ENCODE measurements at regions not wholly inside any gene's neighbourhood (a gene's known extent, or its start where the extent isn't known, plus 50 kb on each side); places are given as distances from the start of the nearest gene placed in this dataset.
A peak's percentile ranks its signal among the peaks of the same experiment; 100 is the strongest.
"Not testable (repeated sequence)": the region's sequence is repeated elsewhere in the genome, so short reads cannot be mapped to it uniquely, and the experiment has no call there.

DNA sequence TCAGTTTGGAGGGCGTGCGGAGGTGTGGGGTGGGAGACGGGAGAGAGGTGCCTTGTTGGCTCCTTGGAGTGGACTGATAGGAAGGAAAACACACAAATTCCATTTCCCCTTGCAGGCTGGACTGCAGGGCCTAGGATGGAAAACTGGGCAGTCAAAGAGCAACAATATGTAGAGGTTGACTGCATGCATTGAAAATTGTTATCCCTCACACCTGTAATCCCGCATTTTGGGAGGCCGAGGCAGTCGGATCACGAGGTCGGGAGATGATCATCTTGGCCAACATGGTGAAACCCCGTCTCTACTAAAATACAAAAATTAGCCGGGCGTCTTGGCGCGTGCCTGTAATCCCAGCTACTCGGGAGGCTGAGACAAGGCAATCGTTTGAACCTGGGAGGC, 128.2 kb downstream of the PPIAL4G start:
- no peak for DNase-seq

DNA sequence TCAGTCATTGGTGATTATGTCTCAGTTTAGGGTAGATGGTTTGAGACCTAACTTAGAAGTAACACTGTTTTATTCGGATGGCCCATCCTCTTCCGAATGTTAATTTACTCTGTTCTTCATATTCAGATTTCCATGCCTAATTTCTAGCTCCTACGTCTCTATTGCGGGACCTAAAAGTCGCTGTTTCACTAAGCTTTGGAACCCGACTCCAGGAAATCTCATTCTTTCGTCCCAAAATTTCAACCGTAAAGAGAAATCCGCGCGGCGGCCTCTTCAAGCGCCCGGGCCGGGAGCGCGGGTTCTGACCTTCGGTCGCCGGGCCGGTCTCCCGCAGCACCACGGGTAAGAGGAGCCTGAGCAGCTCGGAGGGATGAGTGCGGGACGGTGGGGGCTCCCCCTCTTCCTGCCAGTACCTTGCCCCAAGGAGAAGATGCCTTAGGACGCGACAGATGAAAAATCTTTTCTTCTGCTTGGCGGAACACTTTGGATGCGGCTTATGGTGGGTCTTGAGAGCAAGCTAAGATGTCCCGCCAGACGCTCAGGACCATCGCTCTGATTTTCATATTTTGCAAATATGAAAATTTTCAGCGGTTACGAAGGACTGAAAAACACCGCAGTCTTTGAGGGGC, 128.7 kb downstream of the PPIAL4G start:
- DNase-seq = no peak

DNA sequence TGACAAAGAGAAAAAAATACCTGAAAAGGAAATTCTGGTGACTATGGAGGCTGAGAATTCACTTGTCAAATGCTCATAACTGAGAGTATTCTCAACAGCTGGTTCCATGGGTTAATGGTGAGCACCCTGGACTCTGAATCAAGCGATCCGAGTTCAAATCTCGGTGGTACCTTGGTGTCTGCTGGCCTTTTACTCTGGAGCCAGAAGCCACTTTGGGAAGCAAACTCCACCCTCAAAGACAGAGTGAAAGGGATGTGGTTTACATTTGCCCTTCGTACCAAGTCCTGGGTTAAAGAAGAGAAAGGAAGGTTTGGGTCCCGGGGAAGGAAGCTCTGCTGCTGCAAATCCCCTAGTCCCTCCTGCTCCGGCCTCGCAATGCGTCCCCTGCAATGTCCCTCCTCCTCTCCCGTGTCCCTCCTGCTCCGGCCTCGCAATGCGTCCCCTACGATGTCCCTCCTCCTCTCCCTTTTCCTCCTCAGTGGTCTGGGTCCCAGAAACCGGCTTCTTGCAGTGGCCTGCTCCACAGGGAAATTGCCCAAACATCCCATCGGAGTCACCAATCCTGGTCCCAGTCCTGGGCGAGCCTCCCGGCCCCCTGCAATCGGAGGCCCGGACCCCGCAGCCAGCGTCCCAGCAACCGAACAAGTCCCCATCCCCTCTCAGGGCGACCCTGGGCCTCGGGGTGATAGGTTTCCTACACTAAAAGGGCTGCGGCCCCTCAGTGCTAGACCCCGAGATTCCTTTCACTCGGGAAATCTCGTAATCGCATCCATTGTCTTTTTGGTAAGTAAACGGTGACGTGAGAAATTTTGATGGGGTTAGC, 129.4 kb downstream of the PPIAL4G start:
- no peak for DNase-seq

DNA sequence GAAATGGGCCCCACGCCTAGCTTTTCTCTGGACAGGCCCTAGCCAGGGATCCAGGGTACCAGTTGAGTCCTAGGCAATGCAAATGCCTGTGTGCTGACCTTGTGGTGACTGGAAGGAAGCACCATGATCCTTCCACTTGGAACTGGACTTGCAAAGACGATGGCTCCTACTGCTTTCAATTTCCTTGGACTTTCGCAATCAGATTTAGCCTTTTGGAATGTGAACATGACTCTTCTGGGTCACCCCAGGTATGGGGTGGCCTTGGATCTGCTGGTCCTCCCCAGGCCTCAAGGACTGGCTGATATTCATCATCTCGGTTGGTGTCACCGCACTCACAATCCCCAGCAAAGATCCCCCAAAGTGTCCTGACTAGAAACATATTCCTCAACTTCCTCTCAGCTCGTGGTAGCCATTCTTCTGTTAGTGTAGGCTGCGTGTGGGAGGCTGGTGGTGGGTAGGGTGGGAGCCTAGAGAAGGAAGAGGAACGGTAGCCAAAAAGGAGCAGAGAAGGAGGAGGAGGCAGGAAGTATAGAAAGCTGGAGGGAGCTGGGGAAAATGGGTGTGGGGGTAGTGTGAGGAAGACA, 130.5 kb downstream of the PPIAL4G start:
- DNase-seq = no peak

DNA sequence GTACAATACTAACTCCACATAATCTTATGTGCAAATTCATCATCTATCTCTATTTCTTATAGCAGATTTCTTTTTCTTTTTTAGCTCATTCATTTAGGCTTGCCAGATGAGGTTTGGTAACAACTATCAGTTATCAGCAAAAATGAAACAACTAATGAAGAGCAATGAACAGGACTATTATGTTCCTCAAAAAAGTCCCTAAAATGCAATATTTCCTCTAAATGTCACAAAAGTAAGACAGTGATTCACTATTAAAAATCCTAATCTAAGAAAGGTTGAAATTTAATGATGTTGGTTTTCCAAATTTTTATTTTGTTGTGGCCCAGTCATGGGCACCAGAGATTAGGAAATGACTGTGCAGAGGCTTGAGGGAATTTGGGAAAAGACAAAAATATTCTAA, 135.3 kb downstream of the PPIAL4G start:
- no peak for DNase-seq

DNA sequence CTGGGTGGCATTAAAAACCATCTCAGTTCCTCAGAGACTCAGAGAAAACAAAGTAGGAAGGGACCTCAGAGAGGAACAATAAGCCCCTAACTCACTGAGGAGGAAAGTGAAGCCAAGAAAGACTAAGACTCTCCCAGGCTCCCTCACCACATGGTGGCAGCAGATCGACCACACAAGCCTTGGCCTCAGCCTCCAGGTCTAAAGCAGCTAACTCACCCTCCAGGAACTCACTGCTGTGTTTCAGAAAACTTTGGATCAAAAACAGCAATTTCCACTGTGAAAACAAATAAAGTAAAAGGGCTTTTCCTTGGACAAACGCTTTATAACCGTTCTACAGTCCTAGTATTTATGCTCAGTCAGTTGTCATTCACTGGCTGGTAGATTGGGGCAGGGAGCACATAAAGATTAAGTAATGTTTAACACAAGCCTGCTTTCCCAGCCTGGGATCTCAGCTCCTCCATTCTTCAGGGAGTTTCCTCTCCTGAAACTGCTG, 137.4 kb downstream of the PPIAL4G start:
- DNase-seq = peak; percentile 31

DNA sequence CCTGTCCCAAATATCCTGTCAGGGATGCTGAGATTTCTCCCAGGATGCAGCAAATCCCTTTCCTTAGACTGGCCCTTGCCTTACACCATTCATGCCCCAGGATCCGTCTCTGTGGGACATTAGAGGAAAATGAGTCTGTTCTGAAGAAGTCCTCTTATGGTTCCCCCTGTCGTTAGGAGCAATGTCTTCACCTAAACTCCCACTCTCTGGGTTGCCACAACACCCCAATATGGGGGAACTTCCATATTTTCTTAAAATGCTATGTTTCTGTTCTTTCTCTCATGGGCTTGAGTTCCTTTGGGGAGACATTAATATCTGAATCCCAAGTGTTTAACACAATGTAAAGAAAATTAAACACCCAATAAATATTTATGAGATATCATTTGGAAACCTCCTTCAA, 138.5 kb downstream of the PPIAL4G start:
- not testable (repeated sequence) for DNase-seq

DNA sequence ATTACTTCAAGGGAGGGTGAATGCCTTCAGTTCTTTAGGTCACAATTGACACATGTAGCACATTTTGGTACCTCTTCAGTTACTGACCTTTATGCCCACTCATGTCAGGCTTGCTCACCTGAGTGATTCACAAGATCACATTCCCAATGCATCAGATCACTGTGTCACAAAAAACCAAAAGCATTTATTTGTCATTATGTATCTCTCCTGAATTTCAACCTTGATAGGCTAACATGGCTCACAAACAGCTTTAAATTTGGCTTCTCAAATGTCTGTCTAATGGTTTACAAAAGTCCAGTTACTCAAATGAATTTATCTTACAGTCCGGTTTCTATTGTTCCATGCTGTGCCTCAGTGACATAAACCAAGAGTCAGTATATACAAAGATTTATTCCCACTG, 141.4 kb downstream of the PPIAL4G start:
- DNase-seq = not testable (repeated sequence)

DNA sequence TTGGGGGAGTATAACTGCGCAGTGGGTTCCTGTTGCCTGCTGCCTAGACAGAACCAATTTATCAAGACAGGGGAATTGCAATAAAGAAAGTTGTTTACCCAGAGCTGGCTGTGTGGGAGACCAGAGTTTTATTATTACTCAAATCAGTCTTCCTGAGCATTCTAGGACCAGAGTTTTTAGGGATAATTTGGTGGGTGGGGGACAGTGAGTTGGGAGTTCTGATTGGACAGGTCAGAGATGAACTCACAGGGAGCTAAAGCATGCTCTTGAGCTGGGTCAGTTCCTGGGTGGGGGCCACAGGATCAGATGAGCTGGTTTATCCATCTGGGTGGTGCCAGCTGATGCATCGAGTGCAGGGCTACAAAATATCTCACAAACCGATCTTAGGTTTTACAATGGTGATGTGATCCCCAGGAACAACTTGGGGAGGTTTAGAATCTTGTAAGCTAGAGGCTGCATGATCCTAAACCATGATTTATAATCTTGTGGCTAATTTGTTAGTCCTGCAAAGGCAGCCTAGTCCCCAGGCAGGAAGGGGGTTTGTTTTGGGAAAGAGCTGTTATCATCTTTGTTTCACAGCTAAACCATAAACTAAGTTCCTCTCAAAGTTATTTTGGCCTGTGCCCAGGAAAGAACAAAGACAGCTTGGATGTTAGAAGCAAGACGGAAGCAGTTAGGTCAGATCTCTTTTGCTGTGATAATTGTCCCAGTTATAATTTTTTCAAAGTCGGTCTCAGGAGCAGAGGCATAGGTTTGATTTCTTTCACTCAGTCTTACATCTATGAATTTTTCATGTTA, 146.8 kb downstream of the PPIAL4G start:
- not testable (repeated sequence) for DNase-seq

DNA sequence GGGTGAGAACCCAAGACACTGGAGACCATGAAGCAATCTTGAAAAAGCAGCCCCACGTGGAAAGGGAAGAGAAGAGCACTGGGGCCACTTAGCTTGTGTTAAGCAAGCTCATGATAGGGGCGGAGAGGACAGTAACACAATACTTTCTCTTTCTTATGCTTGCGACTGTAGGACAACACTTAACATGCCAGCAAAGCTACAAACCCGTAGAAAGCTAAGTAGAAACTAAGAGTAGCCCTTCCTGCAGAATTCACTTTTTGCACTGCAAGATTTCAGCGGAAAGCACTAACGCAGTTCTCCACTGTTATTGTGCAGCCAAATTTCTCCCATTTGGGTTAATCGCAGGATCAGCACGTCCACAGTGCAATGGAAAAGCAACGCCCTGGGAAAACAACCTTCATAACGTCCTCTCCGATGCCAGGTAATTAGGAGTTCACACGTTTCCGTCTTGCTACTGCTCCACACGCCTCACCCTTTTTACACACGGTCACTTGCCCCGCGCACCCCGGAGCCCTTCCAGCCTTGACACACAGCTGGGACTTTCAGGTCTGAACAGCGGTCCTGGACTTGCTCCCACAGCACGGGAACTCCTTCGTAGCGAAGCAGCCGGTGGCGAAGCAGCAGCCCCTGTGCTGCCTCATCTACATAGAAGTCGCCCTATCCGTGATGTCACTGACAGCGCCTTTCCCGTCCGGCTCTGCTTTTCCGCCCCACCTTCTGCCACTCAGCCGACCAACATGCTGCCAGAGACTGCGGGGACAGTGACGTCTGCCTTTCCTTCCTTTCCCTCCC, 148.6 kb downstream of the PPIAL4G start:
- DNase-seq = peak; percentile 67

DNA sequence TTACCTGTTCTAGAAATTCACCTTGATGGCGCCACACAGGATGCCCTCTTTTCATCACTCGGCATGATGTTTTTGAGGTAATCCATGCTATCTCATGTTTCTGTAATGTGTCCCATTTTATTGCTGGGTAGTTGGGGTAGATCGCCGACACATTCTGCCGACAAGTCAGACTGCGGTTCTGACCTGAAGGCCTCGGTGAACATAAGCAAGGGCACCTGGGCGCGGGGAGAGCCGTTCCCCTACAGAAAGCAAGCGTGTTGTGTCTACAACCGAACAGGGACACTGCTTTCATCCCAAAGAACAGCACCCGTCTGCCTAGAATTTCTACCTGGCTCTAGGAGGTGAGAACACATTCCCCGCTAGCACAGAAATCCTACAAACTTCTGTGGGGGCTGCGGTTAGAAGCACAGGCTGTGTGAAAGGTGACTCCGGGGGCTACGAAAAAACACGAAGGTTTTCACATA, 149.2 kb downstream of the PPIAL4G start:
- no peak for DNase-seq

DNA sequence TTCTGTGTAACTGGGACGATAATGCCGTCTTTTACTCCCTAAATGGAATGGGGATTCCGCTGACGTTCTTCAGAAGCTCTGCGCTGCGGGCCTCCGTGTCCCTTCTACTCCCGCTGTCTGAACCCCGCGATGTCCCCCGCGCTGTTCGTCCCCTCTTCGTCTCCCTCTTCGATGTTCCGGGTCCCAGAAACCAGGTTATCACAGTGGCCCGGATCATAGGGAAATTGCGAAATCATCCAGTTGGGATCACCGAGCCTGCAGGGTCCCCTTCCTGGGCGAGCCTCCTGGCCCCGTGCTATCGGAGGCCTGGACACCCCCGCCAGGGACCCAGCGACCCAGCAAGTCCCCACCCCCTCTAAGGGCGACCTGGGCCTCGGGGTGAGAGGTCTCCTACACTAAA, 154.2 kb downstream of the PPIAL4G start:
- no peak for DNase-seq

DNA sequence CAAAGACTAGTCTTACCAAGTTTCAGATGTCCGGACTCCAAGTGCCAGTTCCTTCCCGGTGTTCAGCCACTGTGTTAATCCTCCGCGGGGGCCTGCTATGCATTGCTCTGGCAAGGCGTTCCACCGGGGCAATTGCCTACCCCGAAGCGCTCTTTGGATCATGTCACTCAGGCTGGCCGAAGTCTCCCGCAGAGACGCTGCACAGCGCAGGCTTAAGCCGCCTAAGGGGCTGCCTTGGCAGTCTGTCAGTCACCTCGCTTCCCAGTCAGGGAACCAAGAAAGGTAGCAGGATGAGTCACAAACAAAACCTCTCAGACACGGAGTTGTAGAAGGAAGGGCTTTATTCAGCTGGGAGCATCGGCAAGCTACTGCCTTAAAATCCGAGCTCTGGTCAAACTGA, 158.1 kb downstream of the PPIAL4G start:
- DNase-seq = not testable (repeated sequence)

DNA sequence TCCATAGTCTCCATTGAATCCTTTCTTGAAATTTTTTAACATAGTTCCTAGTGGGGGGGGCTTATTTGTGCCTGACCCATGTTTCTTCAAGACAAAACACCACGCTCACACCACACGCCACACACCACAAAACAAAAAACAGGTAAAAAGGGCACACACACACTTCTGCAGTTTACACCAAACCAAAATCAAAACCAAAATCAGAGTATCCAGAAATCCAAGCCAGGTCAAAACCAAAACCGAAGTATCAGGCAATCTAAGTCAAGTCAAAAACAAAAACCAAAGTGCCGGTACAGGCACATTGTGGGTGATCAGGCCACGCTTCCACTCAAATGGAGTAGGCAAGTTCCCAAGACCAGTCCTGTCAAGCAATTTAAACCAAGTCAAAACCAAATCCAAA, 158.6 kb downstream of the PPIAL4G start:
- DNase-seq = not testable (repeated sequence)

DNA sequence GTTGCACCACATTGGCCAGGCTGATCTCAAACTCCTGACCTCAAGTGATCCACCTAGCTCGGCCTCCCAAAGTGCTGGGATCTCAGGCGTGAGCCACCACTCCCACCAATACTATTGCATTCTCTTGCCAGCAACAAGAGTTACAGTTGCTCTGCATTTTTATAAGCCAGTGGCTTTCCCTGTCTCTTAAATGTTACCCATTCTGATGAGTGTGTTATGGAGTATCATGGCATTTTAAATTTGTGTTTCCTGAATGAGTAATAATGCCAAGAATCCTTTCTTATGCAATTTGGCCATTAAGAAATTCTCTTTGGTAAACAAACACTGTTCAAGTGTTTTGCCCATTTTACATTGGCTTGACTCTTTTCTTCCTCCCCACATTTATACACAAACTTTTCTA, 163.0 kb downstream of the PPIAL4G start:
- DNase-seq = not testable (repeated sequence)

DNA sequence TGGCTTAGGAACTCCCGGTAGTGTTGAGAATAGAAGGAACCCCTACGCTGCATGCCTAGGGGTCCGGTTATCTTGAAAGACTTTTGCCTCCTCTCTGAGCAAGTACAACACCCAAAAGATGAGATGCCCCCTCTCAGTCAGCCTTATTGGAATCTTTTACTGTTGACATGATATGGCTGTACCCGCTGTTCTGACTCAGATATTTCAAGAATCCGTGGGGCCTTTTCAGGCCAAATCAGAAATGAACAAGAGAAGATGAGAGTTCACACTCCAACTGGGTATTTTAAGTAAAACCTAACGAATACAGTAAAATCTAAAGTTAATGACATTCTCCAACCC, 164.2 kb downstream of the PPIAL4G start:
- no peak for DNase-seq

DNA sequence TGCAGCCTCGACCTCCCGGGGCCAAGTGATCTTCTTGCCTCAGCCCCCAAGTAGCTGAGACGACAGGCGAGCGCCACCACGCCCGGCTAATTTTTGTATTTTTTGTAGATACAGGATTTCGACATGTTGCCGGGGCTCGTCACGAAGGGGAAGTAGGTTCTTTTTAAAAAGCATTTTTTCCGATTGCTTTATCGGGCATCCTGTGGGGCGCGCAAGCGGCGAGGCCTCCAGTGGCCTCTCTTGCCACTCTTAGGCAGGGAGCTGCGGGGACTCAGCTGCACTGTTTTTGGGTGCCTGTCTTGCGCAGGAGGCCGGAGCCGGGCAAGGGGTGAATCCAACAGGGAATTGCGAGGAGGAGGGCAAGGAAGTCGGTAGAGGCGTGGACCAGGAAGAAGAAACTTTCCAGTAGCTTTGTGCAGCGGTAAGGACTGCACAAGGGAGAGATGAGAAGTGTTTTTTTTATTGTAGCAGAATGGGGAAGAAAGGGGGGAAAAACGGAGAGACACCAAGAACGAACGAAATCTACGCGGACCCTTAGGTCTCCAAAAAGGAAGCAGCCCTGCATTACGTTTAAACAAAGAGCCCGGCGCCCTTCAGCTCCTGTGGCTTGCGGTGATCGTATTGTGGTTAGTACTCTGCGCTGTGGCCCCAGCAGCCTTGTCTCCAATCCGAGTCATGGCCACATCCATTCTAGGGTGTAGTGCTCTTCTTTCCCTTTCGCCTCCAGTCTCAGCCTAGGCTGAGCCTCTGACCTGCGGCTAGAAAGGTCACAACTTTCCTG, 164.8 kb downstream of the PPIAL4G start:
- DNase-seq = peak; percentile 52

DNA sequence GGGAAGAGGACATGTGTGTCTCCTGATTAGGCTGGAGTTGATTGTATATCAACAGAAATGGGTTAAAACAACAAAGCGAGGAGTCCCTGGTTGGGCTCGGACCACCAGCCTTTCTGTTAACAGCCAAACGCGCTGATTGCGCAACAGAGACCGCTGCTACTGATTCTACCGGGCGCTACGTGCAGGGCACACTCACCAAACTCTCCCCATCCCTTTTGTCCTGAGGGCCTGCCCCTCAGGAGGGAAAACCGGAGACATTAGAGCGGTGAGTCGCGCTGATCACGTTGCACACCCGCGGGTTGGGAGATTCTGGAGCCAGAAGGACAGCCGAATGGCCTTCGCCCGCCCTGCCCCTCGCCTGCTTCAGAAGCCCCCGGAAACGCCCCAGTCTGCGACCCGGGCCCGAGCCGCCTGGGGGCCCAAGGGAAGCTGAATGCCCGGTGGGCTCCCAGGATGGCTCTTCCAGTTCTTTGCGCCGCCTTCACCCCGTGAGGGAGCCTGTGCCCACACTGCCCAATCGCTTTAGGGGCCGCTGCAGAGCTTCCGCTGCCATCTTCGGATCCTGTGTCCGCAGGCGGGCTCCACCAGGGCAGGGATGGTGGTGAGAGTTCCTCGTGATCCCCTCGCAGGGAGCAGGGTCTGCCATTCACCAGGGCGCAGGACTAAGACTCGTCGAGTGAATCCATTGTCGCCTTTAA, 165.4 kb upstream of the NBPF11 start:
- no peak for DNase-seq

DNA sequence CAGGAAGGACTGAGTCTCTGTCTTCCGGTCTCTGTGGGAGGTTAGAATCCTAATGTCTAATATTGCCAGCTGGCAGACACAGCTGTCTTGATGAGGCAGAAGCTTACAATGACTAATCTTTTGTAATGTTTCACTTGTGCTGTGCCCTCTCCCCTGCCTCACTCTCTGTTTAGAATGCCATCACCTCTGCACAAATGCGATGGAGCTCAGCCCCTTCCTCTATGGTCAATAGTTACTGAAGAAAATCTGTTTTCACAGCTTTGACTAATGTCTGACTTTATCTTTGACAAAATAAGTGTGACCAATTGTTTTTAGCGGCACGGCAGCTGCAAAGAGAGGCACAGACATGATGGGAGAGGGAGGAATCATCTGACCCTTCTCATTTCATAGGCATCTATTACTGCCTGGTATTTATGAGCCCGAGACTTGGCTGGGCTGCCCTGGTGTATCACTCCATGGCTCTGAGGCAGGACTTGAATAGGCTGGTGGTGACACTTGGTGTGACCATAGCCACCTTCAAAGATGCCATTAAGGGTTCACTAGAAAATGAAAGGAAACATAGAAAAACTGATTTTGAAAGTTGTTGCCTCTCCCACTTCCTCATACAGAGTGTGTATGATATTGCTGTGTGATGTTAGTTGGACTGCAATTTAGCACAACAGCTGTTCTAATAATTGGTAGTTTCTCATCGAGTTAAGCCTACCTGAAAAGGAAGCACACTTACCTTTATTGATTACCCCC, 163.2 kb upstream of the NBPF11 start:
- DNase-seq = no peak

DNA sequence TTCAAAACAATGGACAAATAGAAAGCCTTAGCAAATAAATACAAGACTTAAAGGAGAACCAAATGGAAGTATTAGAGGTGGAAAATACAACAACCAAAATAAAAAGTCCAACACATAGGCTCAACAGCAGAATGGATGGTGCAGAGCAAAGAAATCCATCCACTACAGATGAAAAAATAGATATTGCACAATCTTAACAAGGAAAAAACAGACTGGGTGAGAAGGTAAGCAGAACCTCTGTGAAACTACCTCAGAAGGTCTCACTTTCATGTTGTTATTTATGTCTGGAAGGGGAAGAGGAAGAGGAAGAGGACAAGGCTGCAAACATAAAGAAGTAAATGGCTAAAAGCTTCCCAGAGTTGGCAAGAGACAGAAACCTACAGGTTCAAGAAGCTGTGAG, 158.7 kb upstream of the NBPF11 start:
- no peak for DNase-seq
